ENCODE measurements at regions not wholly inside any gene's neighbourhood (a gene's known extent, or its start where the extent isn't known, plus 50 kb on each side); places are given as distances from the start of the nearest gene placed in this dataset.

DNA sequence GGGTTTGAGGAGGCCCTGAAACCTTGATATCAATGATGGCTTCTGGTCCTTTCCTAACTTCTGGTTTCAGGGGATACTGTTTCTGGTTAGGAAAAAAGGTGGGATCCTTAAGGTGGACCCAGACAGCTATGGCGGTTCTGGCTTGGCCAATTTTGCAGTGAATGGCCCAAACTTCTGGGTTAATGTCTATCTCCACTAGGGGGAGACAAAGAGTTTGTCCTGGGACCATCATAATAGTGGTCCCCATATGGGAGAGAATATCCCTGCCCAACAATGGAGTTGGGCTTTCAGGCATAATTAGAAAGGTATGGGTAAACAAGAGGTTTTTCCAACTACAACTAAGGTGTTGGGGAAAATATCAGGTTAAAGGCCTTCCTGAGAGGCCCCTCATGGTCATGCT, 273.5 kb downstream of the CALCRL start:
- no peak for TF ChIP-seq POLR2AphosphoS5 (IDR thresholded peaks at IDR 0.05)
- Histone ChIP-seq H3K27ac (no peak overlapping the region), H3K27me3 (no peaks in the 10 kb centered on the region), H3K36me3 (no peaks in the 10 kb centered on the region), H3K9me3 (no peaks in the 10 kb centered on the region), H3K4me1 (peaks cover 0 to under 1% (median 0%) of the 10 kb centered on the region in 4 donors), H3K4me3 (no peak overlapping the region)
- ATAC-seq (ENCODE audit: low FRiP score in 2 of 2) (no peak), DNase-seq (no peak)
- WGBS, 2 donors = 100% methylated on average over 1 of the region's 1 CpG

GRCh38 chr2:187171318-187171717, 276.7 kb downstream of the CALCRL start:
- H3K9me3 ChIP-seq = no peaks in the 10 kb centered on the region
- no peak for TF ChIP-seq POLR2AphosphoS5 (IDR thresholded peaks at IDR 0.05)
- TF ChIP-seq EP300 (IDR thresholded peaks at IDR 0.05) = no peak
- TF ChIP-seq, protein P1, sequence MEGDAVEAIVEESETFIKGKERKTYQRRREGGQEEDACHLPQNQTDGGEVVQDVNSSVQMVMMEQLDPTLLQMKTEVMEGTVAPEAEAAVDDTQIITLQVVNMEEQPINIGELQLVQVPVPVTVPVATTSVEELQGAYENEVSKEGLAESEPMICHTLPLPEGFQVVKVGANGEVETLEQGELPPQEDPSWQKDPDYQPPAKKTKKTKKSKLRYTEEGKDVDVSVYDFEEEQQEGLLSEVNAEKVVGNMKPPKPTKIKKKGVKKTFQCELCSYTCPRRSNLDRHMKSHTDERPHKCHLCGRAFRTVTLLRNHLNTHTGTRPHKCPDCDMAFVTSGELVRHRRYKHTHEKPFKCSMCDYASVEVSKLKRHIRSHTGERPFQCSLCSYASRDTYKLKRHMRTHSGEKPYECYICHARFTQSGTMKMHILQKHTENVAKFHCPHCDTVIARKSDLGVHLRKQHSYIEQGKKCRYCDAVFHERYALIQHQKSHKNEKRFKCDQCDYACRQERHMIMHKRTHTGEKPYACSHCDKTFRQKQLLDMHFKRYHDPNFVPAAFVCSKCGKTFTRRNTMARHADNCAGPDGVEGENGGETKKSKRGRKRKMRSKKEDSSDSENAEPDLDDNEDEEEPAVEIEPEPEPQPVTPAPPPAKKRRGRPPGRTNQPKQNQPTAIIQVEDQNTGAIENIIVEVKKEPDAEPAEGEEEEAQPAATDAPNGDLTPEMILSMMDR (IDR thresholded peaks at IDR 0.05) = no peak
- no peak for TF ChIP-seq POLR2A (IDR thresholded peaks at IDR 0.05)
- peaks cover 4 to 9% (median 6%) of the 10 kb centered on the region in 4 donors for H3K4me1 ChIP-seq
- no peaks in the 10 kb centered on the region for H3K36me3 ChIP-seq
- no peak overlapping the region for H3K27ac ChIP-seq
- WGBS, 2 donors = 59 to 65% methylated on average over 3 of the region's 3 CpGs
- no peaks in the 10 kb centered on the region for H3K27me3 ChIP-seq
- H3K4me3 ChIP-seq = no peak overlapping the region
- ATAC-seq (ENCODE audit: low FRiP score in 2 of 2) = no peak
- DNase-seq = no peak

- peak in 1 of 2 donors; percentile 52 for DNase-seq
- Histone ChIP-seq H3K4me1 (peaks cover 4 to 9% (median 6%) of the 10 kb centered on the region in 4 donors), H3K27ac (no peak overlapping the region), H3K4me3 (no peak overlapping the region), H3K36me3 (no peaks in the 10 kb centered on the region), H3K9me3 (no peaks in the 10 kb centered on the region), H3K27me3 (no peaks in the 10 kb centered on the region)
- TF ChIP-seq, protein P1 (IDR thresholded peaks at IDR 0.05) = no peak
- TF ChIP-seq POLR2A (IDR thresholded peaks at IDR 0.05) (no peak), EP300 (IDR thresholded peaks at IDR 0.05) (no peak), POLR2AphosphoS5 (IDR thresholded peaks at IDR 0.05) (no peak)
- ATAC-seq (ENCODE audit: low FRiP score in 2 of 2) = peak; percentile 25 to 34
- 48 to 75% methylated on average over 3 of the region's 3 CpGs for WGBS, 2 donors
Observed at GRCh38 chr2:187169864-187170263, 278.2 kb downstream of the CALCRL start.

- WGBS, 2 donors = 41 to 47% methylated on average over 4 of the region's 4 CpGs
- Histone ChIP-seq H3K27ac (no peak overlapping the region), H3K4me3 (no peak overlapping the region), H3K36me3 (no peaks in the 10 kb centered on the region), H3K9me3 (no peaks in the 10 kb centered on the region), H3K27me3 (no peaks in the 10 kb centered on the region), H3K4me1 (peaks cover 4 to 9% (median 6%) of the 10 kb centered on the region in 4 donors)
- no peak for TF ChIP-seq POLR2AphosphoS5 (IDR thresholded peaks at IDR 0.05)
- TF ChIP-seq POLR2A (IDR thresholded peaks at IDR 0.05) = no peak
- no peak for TF ChIP-seq EP300 (IDR thresholded peaks at IDR 0.05)
- TF ChIP-seq, protein P1 (IDR thresholded peaks at IDR 0.05) = no peak
- ATAC-seq (ENCODE audit: low FRiP score in 2 of 2) (peak in 1 of 2 donors; percentile 70), DNase-seq (no peak)
Observed at GRCh38 chr2:187168720-187169713, 279.0 kb downstream of the CALCRL start.

- no peak for DNase-seq
- Histone ChIP-seq H3K36me3 (no peaks in the 10 kb centered on the region), H3K4me1 (peaks cover 4 to 9% (median 6%) of the 10 kb centered on the region in 4 donors), H3K27ac (no peak overlapping the region), H3K9me3 (no peaks in the 10 kb centered on the region), H3K27me3 (no peaks in the 10 kb centered on the region), H3K4me3 (no peak overlapping the region)
- no peak for ATAC-seq (ENCODE audit: low FRiP score in 2 of 2)
- TF ChIP-seq, protein P1 (IDR thresholded peaks at IDR 0.05) = no peak
- TF ChIP-seq EP300 (IDR thresholded peaks at IDR 0.05) = no peak
- TF ChIP-seq POLR2A (IDR thresholded peaks at IDR 0.05) = no peak
- no peak for TF ChIP-seq POLR2AphosphoS5 (IDR thresholded peaks at IDR 0.05)
- 94 to 96% methylated on average over 4 of the region's 4 CpGs for WGBS, 2 donors
Observed at GRCh38 chr2:187167491-187167890, 280.6 kb downstream of the CALCRL start.

Measured in upper lobe of left lung (tissue), 6 donors.